H9 (cell line): ENCODE measurements at regions not wholly inside any gene's neighbourhood (a gene's known extent, or its start where the extent isn't known, plus 50 kb on each side); places are given as distances from the start of the nearest gene placed in this dataset.

ENCODE experiments used
- DNase-seq: peaks from one replicate; pipeline ENCODE4 v3.0.0-alpha.2; 2017
- H2AFZ ChIP-seq: one replicate; pipeline ENCODE4 v1.6.1; 2013; ENCODE audit warnings: mild to moderate bottlenecking, low read length, control low read depth, moderate library complexity
- H2AK5ac ChIP-seq: 2 replicates; pipeline ENCODE4 v1.6.1; 2013; ENCODE audit warnings: low read length, control low read depth, mixed read lengths; ENCODE audit not compliant: insufficient read length
- H2BK120ac ChIP-seq: one replicate; pipeline ENCODE4 v1.6.1; 2013; ENCODE audit warnings: low read depth, mild to moderate bottlenecking, low read length, control low read depth, inconsistent platforms; ENCODE audit not compliant: poor library complexity, severe bottlenecking
- H2BK12ac ChIP-seq: 2 replicates; pipeline ENCODE4 v1.6.1; 2013; ENCODE audit warnings: low read length, control low read depth, mixed read lengths, low read depth; ENCODE audit not compliant: insufficient read length
- H2BK15ac ChIP-seq: 2 replicates; pipeline ENCODE4 v1.6.1; 2013; ENCODE audit warnings: low read depth, low read length, control low read depth
- H2BK20ac ChIP-seq: one replicate; pipeline ENCODE4 v1.6.1; 2013; ENCODE audit warnings: low read depth, mild to moderate bottlenecking, low read length, control low read depth, inconsistent platforms; ENCODE audit not compliant: poor library complexity, severe bottlenecking
- H2BK5ac ChIP-seq: 2 replicates; pipeline ENCODE4 v1.6.1; 2013; ENCODE audit warnings: low read length, control low read depth, mixed read lengths; ENCODE audit not compliant: insufficient read length
- H3K14ac ChIP-seq: 2 replicates; pipeline ENCODE4 v1.6.1; 2013; ENCODE audit warnings: low read length, control low read depth; ENCODE audit not compliant: insufficient read depth
- H3K18ac ChIP-seq: 2 replicates; pipeline ENCODE4 v1.6.1; 2013; ENCODE audit warnings: low read depth, mild to moderate bottlenecking, mixed read lengths, low read length, control low read depth; ENCODE audit not compliant: insufficient read length
- H3K23ac ChIP-seq: 2 replicates; pipeline ENCODE4 v1.6.1; 2013; ENCODE audit warnings: low read length, control low read depth, mixed read lengths, low read depth; ENCODE audit not compliant: insufficient read length
- H3K23me2 ChIP-seq: 2 replicates; pipeline ENCODE4 v1.6.1; 2013; ENCODE audit warnings: low read depth, mild to moderate bottlenecking, mixed read lengths, low read length, control low read depth; ENCODE audit not compliant: insufficient read length, poor library complexity, severe bottlenecking
- H3K27ac ChIP-seq: 2 replicates; pipeline ENCODE4 v1.5.1; 2013; ENCODE audit warnings: low read length, control low read depth, mixed read lengths, low read depth; ENCODE audit not compliant: insufficient read length
- H3K27me3 ChIP-seq: 2 replicates; pipeline ENCODE4 v1.6.1; 2013; ENCODE audit warnings: low read length, control low read depth, inconsistent platforms; ENCODE audit not compliant: insufficient read depth
- H3K4ac ChIP-seq: 2 replicates; pipeline ENCODE4 v1.6.1; 2013; ENCODE audit warnings: low read depth, mild to moderate bottlenecking, control low read depth, inconsistent platforms, low read length, moderate library complexity
- H3K4me1 ChIP-seq: 2 replicates; pipeline ENCODE4 v1.6.1; 2013; ENCODE audit warnings: low read length, control low read depth, inconsistent platforms; ENCODE audit not compliant: insufficient read depth
- H3K4me2 ChIP-seq: 2 replicates; pipeline ENCODE4 v1.6.1; 2013; ENCODE audit warnings: low read length, control low read depth, mixed read lengths; ENCODE audit not compliant: insufficient read length, insufficient read depth
- H3K56ac ChIP-seq: 2 replicates; pipeline ENCODE4 v1.6.1; 2013; ENCODE audit warnings: low read depth, mild to moderate bottlenecking, mixed read lengths, low read length, control low read depth; ENCODE audit not compliant: insufficient read length
- H3K79me1 ChIP-seq: 2 replicates; pipeline ENCODE4 v1.6.1; 2013; ENCODE audit warnings: low read depth, mild to moderate bottlenecking, moderate library complexity, low read length, control low read depth, inconsistent platforms; ENCODE audit not compliant: insufficient read depth, poor library complexity, severe bottlenecking
- H3K79me2 ChIP-seq: 2 replicates; pipeline ENCODE4 v1.6.1; 2013; ENCODE audit warnings: low read length, control low read depth, inconsistent platforms; ENCODE audit not compliant: insufficient read depth
- H3K9ac ChIP-seq: 2 replicates; pipeline ENCODE4 v1.6.1; 2013; ENCODE audit warnings: low read length, control low read depth, mixed read lengths; ENCODE audit not compliant: insufficient read length; ENCODE audit errors: extremely low read depth
- H3K9me3 ChIP-seq: one replicate; pipeline ENCODE4 v1.6.1; 2013; ENCODE audit warnings: low read depth, low read length, inconsistent platforms; ENCODE audit not compliant: control insufficient read depth
- H3T11ph ChIP-seq: one replicate; pipeline ENCODE4 v1.6.1; 2013; ENCODE audit warnings: mild to moderate bottlenecking, low read length, control low read depth, inconsistent platforms
- H4K20me1 ChIP-seq: one replicate; pipeline ENCODE4 v1.6.1; 2013; ENCODE audit not compliant: control insufficient read depth, insufficient read length, insufficient read depth
- H4K5ac ChIP-seq: 2 replicates; pipeline ENCODE4 v1.6.1; 2013; ENCODE audit warnings: low read depth, mild to moderate bottlenecking, mixed read lengths, low read length, control low read depth; ENCODE audit not compliant: insufficient read length
- H4K8ac ChIP-seq: replicated peaks from 2 replicates; pipeline ENCODE4 v1.6.1; 2013; ENCODE audit warnings: low read length, control low read depth, mixed read lengths, low read depth; ENCODE audit not compliant: insufficient read length
- H4K91ac ChIP-seq: 2 replicates; pipeline ENCODE4 v1.6.1; 2013; ENCODE audit warnings: low read depth, mild to moderate bottlenecking, moderate library complexity, mixed read lengths, low read length, control low read depth; ENCODE audit not compliant: insufficient read length
- H3K27ac Mint-ChIP-seq, 3 experiments: 2 replicates in 2 of 3; 3 replicates in 1 of 3; pipeline ENCODE4 v1.8.0; 2020 to 2021; ENCODE audit warnings: mixed read lengths in 3 of 3, mild to moderate bottlenecking in 1 of 3, moderate library complexity in 1 of 3
- H3K27me3 Mint-ChIP-seq: 2 replicates; pipeline ENCODE4 v1.8.0; 2021; ENCODE audit warnings: low read depth, mild to moderate bottlenecking, moderate library complexity, mixed read lengths
- H3K36me3 Mint-ChIP-seq, 3 experiments: 2 replicates in 2 of 3; 3 replicates in 1 of 3; pipeline ENCODE4 v1.8.0; 2020 to 2021; ENCODE audit warnings: low read depth in 3 of 3, mixed read lengths in 3 of 3; ENCODE audit not compliant: insufficient read depth in 1 of 3
- H3K4me1 Mint-ChIP-seq, 2 experiments: 2 replicates each; pipeline ENCODE4 v1.8.0; 2020; ENCODE audit warnings: mixed read lengths in 2 of 2
- H3K4me3 Mint-ChIP-seq, 2 experiments: 2 replicates in 1 of 2; 3 replicates in 1 of 2; pipeline ENCODE4 v1.8.0; 2020 to 2021; ENCODE audit warnings: mild to moderate bottlenecking in 2 of 2, mixed read lengths in 2 of 2, moderate library complexity in 1 of 2
- H3K9me3 Mint-ChIP-seq, 2 experiments: 2 replicates in 1 of 2; 3 replicates in 1 of 2; pipeline ENCODE4 v1.8.0; 2020; ENCODE audit warnings: mild to moderate bottlenecking in 2 of 2, mixed read lengths in 2 of 2, moderate library complexity in 1 of 2
- TF ChIP-seq, protein P1 (sequence below): fragments of 200-600 bp; sonication (generic); conservative IDR thresholded peaks from 3 replicates; pipeline ENCODE4 v1.8.0; 2021; ENCODE audit warnings: antibody characterized with exemption, mild to moderate bottlenecking

DNA sequence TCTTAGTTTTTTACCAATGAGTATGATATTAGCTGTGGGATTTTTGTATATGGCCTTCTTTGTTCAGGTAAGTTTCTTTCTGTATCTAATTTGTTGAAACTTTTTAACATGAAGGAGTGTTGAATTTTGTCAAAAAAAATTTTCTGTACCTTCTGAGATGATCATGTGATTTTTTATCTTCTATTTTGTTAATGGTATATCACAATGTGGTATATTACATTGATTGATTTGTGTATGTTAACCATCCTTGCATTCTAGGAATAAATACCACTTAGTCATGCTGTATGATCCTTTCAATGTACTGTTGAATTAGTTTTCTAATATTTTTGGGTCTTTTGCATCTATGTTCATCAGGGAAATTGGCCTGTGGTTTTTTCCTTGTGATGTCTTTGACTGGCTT, 92.5 kb upstream of the MNS1 start:
- no peaks in the 10 kb centered on the region for H3K4me1 Mint-ChIP-seq
- no peak overlapping the region for H3K56ac ChIP-seq
- no peaks in the 10 kb centered on the region for H3K4me1 ChIP-seq
- H2BK20ac ChIP-seq = no peak overlapping the region
- no peak overlapping the region for H2BK5ac ChIP-seq
- no peak overlapping the region for H2AFZ ChIP-seq
- H3K27ac ChIP-seq = no peak overlapping the region
- H2BK12ac ChIP-seq = no peak overlapping the region
- H3K36me3 Mint-ChIP-seq = peaks cover 0 to 4% (median 0%) of the 10 kb centered on the region in 3 experiments; a peak in 1 of 7 replicates
- no peaks in the 10 kb centered on the region for H3K23me2 ChIP-seq
- H4K91ac ChIP-seq = no peak overlapping the region
- H3K4ac ChIP-seq = no peak overlapping the region
- H4K8ac ChIP-seq = no peak overlapping the region
- H2BK120ac ChIP-seq = no peak overlapping the region
- H3K79me1 ChIP-seq = no peaks in the 10 kb centered on the region
- no peak overlapping the region for H3K23ac ChIP-seq
- H4K5ac ChIP-seq = no peak overlapping the region
- no peak overlapping the region for H2BK15ac ChIP-seq
- no peak overlapping the region for H3T11ph ChIP-seq
- DNase-seq = no peak
- peaks cover 3 to 13% of the 10 kb centered on the region in 2 experiments; a peak in 4 of 5 replicates for H3K9me3 Mint-ChIP-seq
- no peaks in the 10 kb centered on the region for H3K79me2 ChIP-seq
- H3K27me3 ChIP-seq = no peaks in the 10 kb centered on the region
- H2AK5ac ChIP-seq = no peak overlapping the region
- no peaks in the 10 kb centered on the region for H4K20me1 ChIP-seq
- H3K4me2 ChIP-seq = no peak overlapping the region
- H3K9ac ChIP-seq = no peak overlapping the region
- no peaks in the 10 kb centered on the region; the same call in 1 of the 2 replicates for H3K27me3 Mint-ChIP-seq
- H3K9me3 ChIP-seq = no peaks in the 10 kb centered on the region
- TF ChIP-seq, protein P1, sequence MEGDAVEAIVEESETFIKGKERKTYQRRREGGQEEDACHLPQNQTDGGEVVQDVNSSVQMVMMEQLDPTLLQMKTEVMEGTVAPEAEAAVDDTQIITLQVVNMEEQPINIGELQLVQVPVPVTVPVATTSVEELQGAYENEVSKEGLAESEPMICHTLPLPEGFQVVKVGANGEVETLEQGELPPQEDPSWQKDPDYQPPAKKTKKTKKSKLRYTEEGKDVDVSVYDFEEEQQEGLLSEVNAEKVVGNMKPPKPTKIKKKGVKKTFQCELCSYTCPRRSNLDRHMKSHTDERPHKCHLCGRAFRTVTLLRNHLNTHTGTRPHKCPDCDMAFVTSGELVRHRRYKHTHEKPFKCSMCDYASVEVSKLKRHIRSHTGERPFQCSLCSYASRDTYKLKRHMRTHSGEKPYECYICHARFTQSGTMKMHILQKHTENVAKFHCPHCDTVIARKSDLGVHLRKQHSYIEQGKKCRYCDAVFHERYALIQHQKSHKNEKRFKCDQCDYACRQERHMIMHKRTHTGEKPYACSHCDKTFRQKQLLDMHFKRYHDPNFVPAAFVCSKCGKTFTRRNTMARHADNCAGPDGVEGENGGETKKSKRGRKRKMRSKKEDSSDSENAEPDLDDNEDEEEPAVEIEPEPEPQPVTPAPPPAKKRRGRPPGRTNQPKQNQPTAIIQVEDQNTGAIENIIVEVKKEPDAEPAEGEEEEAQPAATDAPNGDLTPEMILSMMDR = no peak
- H3K4me3 Mint-ChIP-seq = no peak overlapping the region
- H3K14ac ChIP-seq = no peak overlapping the region
- no peak overlapping the region for H3K27ac Mint-ChIP-seq
- no peak overlapping the region for H3K18ac ChIP-seq
